Activated CD4-positive, alpha-beta memory T cell treated with anti-CD3 and anti-CD28 coated beads for 36 hours (primary cell): ENCODE measurements at regions not wholly inside any gene's neighbourhood (a gene's known extent, or its start where the extent isn't known, plus 50 kb on each side); places are given as distances from the start of the nearest gene placed in this dataset.

Source experiments
- CTCF ChIA-PET: fragments of 350-600 bp; sonication (Branson Sonifier 250); formaldehyde crosslinking; loops from one replicate; lab custom pipeline; 2021; ENCODE audit warnings: antibody characterized with exemption, inconsistent platforms; lab: Charles Lee
- POLR2A ChIA-PET: fragments of 350-600 bp; sonication (Branson Sonifier 250); formaldehyde crosslinking; loops from one replicate; lab custom pipeline; 2021; ENCODE audit warnings: antibody characterized with exemption; lab: Charles Lee
- DNase-seq: peaks from one replicate; pipeline ENCODE4 v3.0.0-alpha.2; 2020
- H3K27ac Mint-ChIP-seq: one replicate; pipeline ENCODE4 v1.8.0; 2021; ENCODE audit warnings: mixed read lengths
- H3K27me3 Mint-ChIP-seq: one replicate; pipeline ENCODE4 v1.8.0; 2021; ENCODE audit warnings: mixed read lengths
- H3K36me3 Mint-ChIP-seq: one replicate; pipeline ENCODE4 v1.8.0; 2021; ENCODE audit warnings: mixed read lengths
- H3K4me1 Mint-ChIP-seq: one replicate; pipeline ENCODE4 v1.8.0; 2021; ENCODE audit warnings: low read depth, mixed read lengths
- H3K4me3 Mint-ChIP-seq: one replicate; pipeline ENCODE4 v1.8.0; 2021; ENCODE audit warnings: mild to moderate bottlenecking, mixed read lengths
- H3K9me3 Mint-ChIP-seq: one replicate; pipeline ENCODE4 v1.8.0; 2021; ENCODE audit warnings: mixed read lengths
- intact Hi-C: fragments of 100-400 bp; cut with micrococcal nuclease; formaldehyde crosslinking; loops from one replicate; pipeline ENCODE4 v1.15.1; 2023

GRCh38 chr2:103815731-103816130, 1038.2 kb upstream of the POU3F3 start:
- CTCF ChIA-PET, result no interaction called here
- Mint-ChIP-seq H3K27ac (no peak overlapping the region), H3K4me3 (no peak overlapping the region), H3K4me1 (no peaks in the 10 kb centered on the region), H3K36me3 (no peaks in the 10 kb centered on the region), H3K9me3 (peaks cover 15% of the 10 kb centered on the region), H3K27me3 (no peaks in the 10 kb centered on the region)
- POLR2A ChIA-PET, result no interaction called here
- intact Hi-C loops, result no loop called here
- no peak for DNase-seq

- Mint-ChIP-seq H3K27ac (no peak overlapping the region), H3K9me3 (peaks cover 12% of the 10 kb centered on the region), H3K4me1 (no peaks in the 10 kb centered on the region), H3K4me3 (no peak overlapping the region), H3K27me3 (no peaks in the 10 kb centered on the region), H3K36me3 (no peaks in the 10 kb centered on the region)
- CTCF ChIA-PET, result no interaction called here
- POLR2A ChIA-PET, result no interaction called here
- intact Hi-C loops, result no loop called here
- no peak for DNase-seq
Observed at GRCh38 chr2:103817746-103818145, 1036.2 kb upstream of the POU3F3 start.

- Mint-ChIP-seq H3K4me3 (no peak overlapping the region), H3K27me3 (no peaks in the 10 kb centered on the region), H3K27ac (no peak overlapping the region), H3K4me1 (no peaks in the 10 kb centered on the region), H3K36me3 (no peaks in the 10 kb centered on the region), H3K9me3 (peaks cover 12% of the 10 kb centered on the region)
- DNase-seq, result no peak
- CTCF ChIA-PET, result no interaction called here
- intact Hi-C loops, result no loop called here
- POLR2A ChIA-PET, result no interaction called here
Observed at GRCh38 chr2:103818176-103818575, 1035.7 kb upstream of the POU3F3 start.

- H3K27me3 Mint-ChIP-seq, result no peaks in the 10 kb centered on the region
- no peak for DNase-seq
- no peak overlapping the region for H3K27ac Mint-ChIP-seq
- intact Hi-C loops, result no loop called here
- no peaks in the 10 kb centered on the region for H3K4me1 Mint-ChIP-seq
- ChIA-PET CTCF (no interaction called here), POLR2A (no interaction called here)
- no peak overlapping the region for H3K4me3 Mint-ChIP-seq
- no peaks in the 10 kb centered on the region for H3K36me3 Mint-ChIP-seq
- H3K9me3 Mint-ChIP-seq, result peaks cover 12% of the 10 kb centered on the region
Observed at GRCh38 chr2:103819599-103819998, 1034.3 kb upstream of the POU3F3 start.

GRCh38 chr2:103823847-103824246, 1030.1 kb upstream of the POU3F3 start:
- Mint-ChIP-seq H3K36me3 (no peaks in the 10 kb centered on the region), H3K4me3 (no peak overlapping the region), H3K27ac (no peak overlapping the region), H3K27me3 (no peaks in the 10 kb centered on the region), H3K9me3 (peaks cover 18% of the 10 kb centered on the region), H3K4me1 (no peaks in the 10 kb centered on the region)
- ChIA-PET POLR2A (no interaction called here), CTCF (no interaction called here)
- intact Hi-C loops, result no loop called here
- DNase-seq, result no peak

- intact Hi-C loops, result no loop called here
- H3K27ac Mint-ChIP-seq, result no peak overlapping the region
- ChIA-PET CTCF (no interaction called here), POLR2A (no interaction called here)
- no peaks in the 10 kb centered on the region for H3K4me1 Mint-ChIP-seq
- peaks cover 23% of the 10 kb centered on the region for H3K9me3 Mint-ChIP-seq
- no peaks in the 10 kb centered on the region for H3K36me3 Mint-ChIP-seq
- DNase-seq, result no peak
- H3K4me3 Mint-ChIP-seq, result no peak overlapping the region
- H3K27me3 Mint-ChIP-seq, result no peaks in the 10 kb centered on the region
Observed at GRCh38 chr2:103847276-103847675, 1006.6 kb upstream of the POU3F3 start.

- Mint-ChIP-seq H3K27me3 (no peaks in the 10 kb centered on the region), H3K36me3 (no peaks in the 10 kb centered on the region), H3K4me1 (no peaks in the 10 kb centered on the region), H3K4me3 (no peak overlapping the region), H3K27ac (no peak overlapping the region), H3K9me3 (peaks cover 16% of the 10 kb centered on the region)
- DNase-seq, result no peak
- CTCF ChIA-PET, result no interaction called here
- intact Hi-C loops, result no loop called here
- POLR2A ChIA-PET, result no interaction called here
Observed at GRCh38 chr2:103859238-103859637, 994.7 kb upstream of the POU3F3 start.

GRCh38 chr2:103860016-103860415, 993.9 kb upstream of the POU3F3 start:
- no peak for DNase-seq
- Mint-ChIP-seq H3K9me3 (peaks cover 19% of the 10 kb centered on the region), H3K36me3 (no peaks in the 10 kb centered on the region), H3K4me3 (no peak overlapping the region), H3K4me1 (no peaks in the 10 kb centered on the region), H3K27me3 (no peaks in the 10 kb centered on the region), H3K27ac (no peak overlapping the region)
- ChIA-PET CTCF (no interaction called here), POLR2A (no interaction called here)
- intact Hi-C loops, result no loop called here

- H3K27me3 Mint-ChIP-seq, result no peaks in the 10 kb centered on the region
- H3K9me3 Mint-ChIP-seq, result peaks cover 24% of the 10 kb centered on the region
- H3K36me3 Mint-ChIP-seq, result no peaks in the 10 kb centered on the region
- CTCF ChIA-PET, result no interaction called here
- intact Hi-C loops, result no loop called here
- POLR2A ChIA-PET, result no interaction called here
- no peak for DNase-seq
- H3K4me1 Mint-ChIP-seq, result no peaks in the 10 kb centered on the region
- no peak overlapping the region for H3K4me3 Mint-ChIP-seq
- H3K27ac Mint-ChIP-seq, result no peak overlapping the region
Observed at GRCh38 chr2:103868396-103868795, 985.5 kb upstream of the POU3F3 start.

GRCh38 chr2:103873716-103874351, 980.1 kb upstream of the POU3F3 start:
- H3K9me3 Mint-ChIP-seq, result peaks cover 18% of the 10 kb centered on the region
- no peak overlapping the region for H3K4me3 Mint-ChIP-seq
- intact Hi-C loops, result no loop called here
- no peaks in the 10 kb centered on the region for H3K27me3 Mint-ChIP-seq
- no peak for DNase-seq
- H3K36me3 Mint-ChIP-seq, result no peaks in the 10 kb centered on the region
- CTCF ChIA-PET, result no interaction called here
- POLR2A ChIA-PET, result no interaction called here
- no peaks in the 10 kb centered on the region for H3K4me1 Mint-ChIP-seq
- no peak overlapping the region for H3K27ac Mint-ChIP-seq

GRCh38 chr2:103875131-103875530, 978.8 kb upstream of the POU3F3 start:
- no peaks in the 10 kb centered on the region for H3K27me3 Mint-ChIP-seq
- CTCF ChIA-PET, result no interaction called here

GRCh38 chr2:103875531-103875930, 978.4 kb upstream of the POU3F3 start:
- H3K9me3 Mint-ChIP-seq, result peaks cover 15% of the 10 kb centered on the region
- no peak for DNase-seq
- intact Hi-C loops, result no loop called here
- no peaks in the 10 kb centered on the region for H3K36me3 Mint-ChIP-seq
- no peak overlapping the region for H3K4me3 Mint-ChIP-seq
- ChIA-PET CTCF (no interaction called here), POLR2A (no interaction called here)
- H3K27ac Mint-ChIP-seq, result no peak overlapping the region
- no peaks in the 10 kb centered on the region for H3K4me1 Mint-ChIP-seq
- H3K27me3 Mint-ChIP-seq, result no peaks in the 10 kb centered on the region

More at GRCh38 chr2:103875131-103875530, 978.8 kb upstream of the POU3F3 start:
- no peak overlapping the region for H3K27ac Mint-ChIP-seq
- no peak overlapping the region for H3K4me3 Mint-ChIP-seq
- intact Hi-C loops, result no loop called here
- H3K36me3 Mint-ChIP-seq, result no peaks in the 10 kb centered on the region
- H3K9me3 Mint-ChIP-seq, result peaks cover 18% of the 10 kb centered on the region
- no peak for DNase-seq
- POLR2A ChIA-PET, result no interaction called here
- no peaks in the 10 kb centered on the region for H3K4me1 Mint-ChIP-seq

GRCh38 chr2:103876611-103877010, 977.3 kb upstream of the POU3F3 start:
- H3K36me3 Mint-ChIP-seq, result no peaks in the 10 kb centered on the region
- H3K4me1 Mint-ChIP-seq, result no peaks in the 10 kb centered on the region
- POLR2A ChIA-PET, result no interaction called here
- intact Hi-C loops, result no loop called here
- CTCF ChIA-PET, result no interaction called here
- no peak overlapping the region for H3K27ac Mint-ChIP-seq
- H3K4me3 Mint-ChIP-seq, result no peak overlapping the region
- H3K9me3 Mint-ChIP-seq, result peaks cover 18% of the 10 kb centered on the region
- DNase-seq, result no peak
- no peaks in the 10 kb centered on the region for H3K27me3 Mint-ChIP-seq
